IMR-90 (cell line): ENCODE measurements at regions not wholly inside any gene's neighbourhood (a gene's known extent, or its start where the extent isn't known, plus 50 kb on each side); places are given as distances from the start of the nearest gene placed in this dataset.

Experiments
- ATAC-seq: fragments of 200-7000 bp; cut with Tn5 transposase; 2 replicates; pipeline ENCODE4 v1.9.1; 2020; ENCODE audit warnings: low read depth, mild to moderate bottlenecking, moderate library complexity
- BruUV-seq: library from RNA; stranded (reverse); fragments of 400-500 nt; replicated peaks from 2 replicates; lab custom pipeline; 2021; lab: Mats Ljungman, UMichigan
- CTCF ChIA-PET: fragments of 300-600 bp; formaldehyde crosslinking; extraction: SDS; loops from one replicate; lab custom pipeline; 2021; ENCODE audit warnings: antibody characterized with exemption; lab: Yijun Ruan, JAX
- POLR2A ChIA-PET: fragments of 300-600 bp; sonication (Branson Sonifier 250); formaldehyde crosslinking; loops from one replicate; lab custom pipeline; 2022; ENCODE audit warnings: antibody characterized with exemption; ENCODE audit not compliant: unreplicated experiment; lab: Charles Lee
- DNase-seq: peaks from one replicate; pipeline ENCODE4 v3.0.0; 2013
- H2AFZ ChIP-seq: replicated peaks from 2 replicates; pipeline ENCODE3; 2013; ENCODE audit warnings: low read length, mild to moderate bottlenecking; ENCODE audit not compliant: poor library complexity
- H2AK5ac ChIP-seq: 2 replicates; pipeline ENCODE4 v1.6.1; 2013; ENCODE audit warnings: low read depth, low read length, inconsistent platforms
- H2AK9ac ChIP-seq: replicated peaks from 2 replicates; pipeline ENCODE3; 2013; ENCODE audit warnings: mild to moderate bottlenecking, low read depth, low read length, moderate library complexity; ENCODE audit not compliant: poor library complexity
- H2BK120ac ChIP-seq: 2 replicates; pipeline ENCODE4 v1.6.1; 2013; ENCODE audit warnings: low read depth, low read length, inconsistent platforms
- H2BK15ac ChIP-seq: 3 replicates; pipeline ENCODE4 v1.6.1; 2013; ENCODE audit warnings: low read depth, low read length, inconsistent platforms
- H2BK20ac ChIP-seq: 2 replicates; pipeline ENCODE4 v1.6.1; 2013; ENCODE audit warnings: low read depth, mild to moderate bottlenecking, inconsistent platforms, low read length, moderate library complexity
- H2BK5ac ChIP-seq: 2 replicates; pipeline ENCODE4 v1.6.1; 2013; ENCODE audit warnings: mild to moderate bottlenecking, low read depth, low read length, inconsistent platforms; ENCODE audit not compliant: poor library complexity, severe bottlenecking
- H3K14ac ChIP-seq: replicated peaks from 2 replicates; pipeline ENCODE4 v1.6.1; 2013; ENCODE audit warnings: low read depth, low read length, inconsistent platforms
- H3K18ac ChIP-seq: 2 replicates; pipeline ENCODE4 v1.6.1; 2013; ENCODE audit warnings: low read depth, low read length, control low read depth
- H3K23ac ChIP-seq: 2 replicates; pipeline ENCODE4 v1.6.1; 2013; ENCODE audit warnings: low read depth, low read length, inconsistent platforms
- H3K27ac ChIP-seq: 2 replicates; pipeline ENCODE4 v1.5.1; 2013; ENCODE audit warnings: mild to moderate bottlenecking, control low read depth, low read length; ENCODE audit not compliant: insufficient read depth
- H3K27me3 ChIP-seq: 2 replicates; pipeline ENCODE4 v1.6.1; 2013; ENCODE audit warnings: low read length; ENCODE audit not compliant: control insufficient read depth, insufficient read depth
- H3K36me3 ChIP-seq: 2 replicates; pipeline ENCODE4 v1.6.1; 2013; ENCODE audit warnings: low read length, mixed read lengths; ENCODE audit not compliant: control insufficient read depth, insufficient read depth
- H3K4ac ChIP-seq: 2 replicates; pipeline ENCODE4 v1.6.1; 2013; ENCODE audit warnings: low read depth, low read length, inconsistent platforms
- H3K4me1 ChIP-seq: 2 replicates; pipeline ENCODE4 v1.6.1; 2013; ENCODE audit warnings: low read length, mixed read lengths; ENCODE audit not compliant: control insufficient read depth, insufficient read depth
- H3K4me2 ChIP-seq: 2 replicates; pipeline ENCODE4 v1.6.1; 2013; ENCODE audit warnings: low read depth, mild to moderate bottlenecking, control low read depth, low read length, moderate library complexity
- H3K4me3 ChIP-seq: 2 replicates; pipeline ENCODE4 v1.5.1; 2013; ENCODE audit warnings: low read depth, mild to moderate bottlenecking, control low read depth, low read length, moderate library complexity; ENCODE audit not compliant: insufficient read depth
- H3K56ac ChIP-seq: 2 replicates; pipeline ENCODE4 v1.6.1; 2013; ENCODE audit warnings: low read length, inconsistent platforms; ENCODE audit not compliant: insufficient read depth; ENCODE audit errors: extremely low read depth
- H3K79me1 ChIP-seq, 2 experiments: 2 replicates each; pipeline ENCODE4 v1.6.1; 2013; ENCODE audit warnings: low read length in 2 of 2, inconsistent platforms in 1 of 2, low read depth in 1 of 2
- H3K9ac ChIP-seq: 2 replicates; pipeline ENCODE4 v1.6.1; 2013; ENCODE audit warnings: low read depth, low read length, control low read depth
- H3K9me1 ChIP-seq: 2 replicates; pipeline ENCODE4 v1.6.1; 2013; ENCODE audit warnings: low read length, inconsistent platforms; ENCODE audit not compliant: insufficient read depth
- H3K9me3 ChIP-seq: 2 replicates; pipeline ENCODE4 v1.6.1; 2013; ENCODE audit warnings: low read length; ENCODE audit not compliant: control insufficient read depth, insufficient read depth
- H4K20me1 ChIP-seq: 2 replicates; pipeline ENCODE4 v1.6.1; 2013; ENCODE audit warnings: low read length, inconsistent platforms; ENCODE audit not compliant: insufficient read depth
- H4K5ac ChIP-seq: 2 replicates; pipeline ENCODE4 v1.6.1; 2013; ENCODE audit warnings: mild to moderate bottlenecking, low read depth, low read length, control low read depth
- H4K8ac ChIP-seq, 2 experiments: 2 replicates each; pipeline ENCODE4 v1.6.1; 2013; ENCODE audit warnings: low read depth in 2 of 2, low read length in 2 of 2, control low read depth in 1 of 2, inconsistent platforms in 1 of 2
- H4K91ac ChIP-seq: 2 replicates; pipeline ENCODE4 v1.6.1; 2013; ENCODE audit warnings: low read depth, low read length, inconsistent platforms; ENCODE audit not compliant: insufficient read depth
- BHLHE40 ChIP-seq: fragments of 150-350 bp; IDR thresholded peaks from 2 replicates; pipeline ENCODE4 v1.6.1; 2016; ENCODE audit warnings: mild to moderate bottlenecking, low read depth, low read length
- CEBPB ChIP-seq: IDR thresholded peaks from 2 replicates; pipeline ENCODE4 v1.6.1; 2012; ENCODE audit warnings: low read depth, low read length, improper control_type of control experiment
- CHD1 ChIP-seq: IDR thresholded peaks from 2 replicates; pipeline ENCODE4 v1.6.1; 2012; ENCODE audit warnings: low read depth, low read length, improper control_type of control experiment
- FOS ChIP-seq: fragments of 150-350 bp; IDR thresholded peaks from 2 replicates; pipeline ENCODE4 v1.6.1; 2016; ENCODE audit warnings: low read depth, low read length
- MAZ ChIP-seq: IDR thresholded peaks from 2 replicates; pipeline ENCODE4 v1.6.1; 2012; ENCODE audit warnings: low read depth, mild to moderate bottlenecking, low read length, improper control_type of control experiment, moderate library complexity, borderline replicate concordance
- MXI1 ChIP-seq: IDR thresholded peaks from 2 replicates; pipeline ENCODE4 v1.6.1; 2012; ENCODE audit warnings: low read depth, mild to moderate bottlenecking, low read length, moderate library complexity, borderline replicate concordance
- NFE2L2 ChIP-seq: fragments of 150-350 bp; IDR thresholded peaks from 2 replicates; pipeline ENCODE4 v1.6.1; 2016; ENCODE audit warnings: low read depth, mild to moderate bottlenecking, low read length
- POLR2A ChIP-seq: IDR thresholded peaks from 2 replicates; pipeline ENCODE4 v1.6.1; 2012; ENCODE audit warnings: mild to moderate bottlenecking, low read depth, low read length
- RAD21 ChIP-seq: IDR thresholded peaks from 2 replicates; pipeline ENCODE4 v1.6.1; 2012; ENCODE audit warnings: low read length, improper control_type of control experiment
- RCOR1 ChIP-seq: IDR thresholded peaks from 2 replicates; pipeline ENCODE4 v1.6.1; 2012; ENCODE audit warnings: mild to moderate bottlenecking, low read length, improper control_type of control experiment; ENCODE audit not compliant: insufficient replicate concordance
- RFX5 ChIP-seq: IDR thresholded peaks from 2 replicates; pipeline ENCODE4 v1.8.0; 2012; ENCODE audit warnings: low read depth, mild to moderate bottlenecking, low read length, moderate library complexity
- SMC3 ChIP-seq: fragments of 150-350 bp; IDR thresholded peaks from 2 replicates; pipeline ENCODE4 v1.6.1; 2016; ENCODE audit warnings: low read depth, mild to moderate bottlenecking, antibody characterized with exemption, low read length, moderate library complexity
- WGBS, 2 experiments: methylation state at CpG; one replicate each; pipeline versions ENCODE4 v1.1.5 to v1.1.7; 2013; ENCODE audit warnings: missing lambda C conversion rate in 2 of 2; ENCODE audit not compliant: insufficient read length in 1 of 2; ENCODE audit errors: extremely low coverage in 2 of 2; 5-methylcytosine and 5-hydroxymethylcytosine counted together
- dilution Hi-C: fragments of 300-500 bp; cut with HindIII; formaldehyde crosslinking; loops from one replicate; pipeline ENCODE4 v1.14.3; 2018; ENCODE audit warnings: low sequenced_read_pairs; ENCODE audit not compliant: unreplicated experiment
- in situ Hi-C: fragments of 300-500 bp; cut with MboI; formaldehyde crosslinking; loops from 3 replicates; pipeline ENCODE4 v1.14.3; 2019; ENCODE audit warnings: low sequenced_read_pairs, inconsistent platforms, mixed read lengths
- intact Hi-C: fragments of 100-400 bp; cut with micrococcal nuclease; formaldehyde crosslinking; loops from 2 replicates; pipeline ENCODE4 v1.10.0; 2022
- TF ChIP-seq, protein P1 (sequence below): fragments of 150-350 bp; IDR thresholded peaks from 2 replicates; pipeline ENCODE4 v1.6.1; 2016; ENCODE audit warnings: low read depth, mild to moderate bottlenecking, low read length, moderate library complexity, borderline replicate concordance
- TF ChIP-seq, protein P2 (sequence below): conservative IDR thresholded peaks from 2 replicates; pipeline ENCODE4 v1.5.1; 2012; ENCODE audit warnings: mild to moderate bottlenecking, low read depth, low read length, improper control_type of control experiment
- TF ChIP-seq, protein P3 (sequence below): fragments of 150-350 bp; IDR thresholded peaks from 2 replicates; pipeline ENCODE4 v1.6.1; 2017; ENCODE audit warnings: mild to moderate bottlenecking, antibody characterized with exemption, low read length, low read depth

DNA sequence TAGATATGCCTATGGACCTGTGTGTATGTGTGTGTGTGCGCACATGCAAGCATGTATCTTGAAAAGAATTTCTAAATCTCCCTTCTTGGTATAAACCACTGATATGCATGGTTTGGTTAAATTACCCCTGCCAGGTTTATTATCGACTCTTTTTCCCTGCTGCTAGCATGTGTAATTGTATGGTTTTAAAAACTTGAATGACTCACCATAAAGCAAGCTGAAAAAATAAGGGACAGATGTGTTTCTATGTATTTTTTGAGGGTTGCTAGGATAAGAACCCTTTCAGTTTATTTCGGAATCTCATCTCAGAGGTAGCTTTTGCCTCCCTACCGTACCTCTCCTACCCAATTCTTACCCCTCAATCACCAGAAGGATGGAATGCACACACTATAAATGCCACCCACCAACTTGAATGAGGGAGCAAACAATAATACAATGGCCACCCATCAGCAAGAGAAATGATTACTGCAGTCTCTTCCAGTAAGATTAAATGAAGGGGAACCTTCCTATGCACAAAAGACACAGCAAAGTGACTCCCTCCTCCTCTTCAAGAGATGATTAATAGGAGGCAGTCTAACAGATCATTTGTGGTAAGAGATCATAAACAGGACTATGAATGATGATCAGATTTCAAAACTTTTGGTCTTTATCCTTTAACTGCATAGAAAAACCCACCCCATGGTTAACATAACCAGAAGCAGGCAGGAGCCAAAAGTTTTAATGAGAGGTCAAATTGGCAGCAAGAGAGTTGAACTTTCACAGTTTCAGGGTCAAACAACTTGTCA is 357.2 kb downstream of the SATB2 start:
- H3K18ac ChIP-seq = no peak overlapping the region
- no peak overlapping the region for H3K14ac ChIP-seq
- H3K4ac ChIP-seq = no peak overlapping the region
- no peak overlapping the region for H3K4me2 ChIP-seq
- no peak overlapping the region for H3K27ac ChIP-seq
- intact Hi-C loops (no loop called here), dilution Hi-C loops (no loop called here), in situ Hi-C loops (no loop called here)
- H3K4me1 ChIP-seq = no peaks in the 10 kb centered on the region
- no peak overlapping the region for H2BK20ac ChIP-seq
- ChIA-PET CTCF (no interaction called here), POLR2A (no interaction called here)
- H2AFZ ChIP-seq = no peak overlapping the region
- peak; percentile 31 for DNase-seq
- no peak overlapping the region for H2BK5ac ChIP-seq
- H3K56ac ChIP-seq = no peak overlapping the region
- TF ChIP-seq CHD1 = no peak
- no peak for TF ChIP-seq RAD21
- no peak for TF ChIP-seq BHLHE40
- TF ChIP-seq MAZ = no peak
- TF ChIP-seq, protein P1, sequence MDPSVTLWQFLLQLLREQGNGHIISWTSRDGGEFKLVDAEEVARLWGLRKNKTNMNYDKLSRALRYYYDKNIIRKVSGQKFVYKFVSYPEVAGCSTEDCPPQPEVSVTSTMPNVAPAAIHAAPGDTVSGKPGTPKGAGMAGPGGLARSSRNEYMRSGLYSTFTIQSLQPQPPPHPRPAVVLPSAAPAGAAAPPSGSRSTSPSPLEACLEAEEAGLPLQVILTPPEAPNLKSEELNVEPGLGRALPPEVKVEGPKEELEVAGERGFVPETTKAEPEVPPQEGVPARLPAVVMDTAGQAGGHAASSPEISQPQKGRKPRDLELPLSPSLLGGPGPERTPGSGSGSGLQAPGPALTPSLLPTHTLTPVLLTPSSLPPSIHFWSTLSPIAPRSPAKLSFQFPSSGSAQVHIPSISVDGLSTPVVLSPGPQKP = no peak
- TF ChIP-seq, protein P2, sequence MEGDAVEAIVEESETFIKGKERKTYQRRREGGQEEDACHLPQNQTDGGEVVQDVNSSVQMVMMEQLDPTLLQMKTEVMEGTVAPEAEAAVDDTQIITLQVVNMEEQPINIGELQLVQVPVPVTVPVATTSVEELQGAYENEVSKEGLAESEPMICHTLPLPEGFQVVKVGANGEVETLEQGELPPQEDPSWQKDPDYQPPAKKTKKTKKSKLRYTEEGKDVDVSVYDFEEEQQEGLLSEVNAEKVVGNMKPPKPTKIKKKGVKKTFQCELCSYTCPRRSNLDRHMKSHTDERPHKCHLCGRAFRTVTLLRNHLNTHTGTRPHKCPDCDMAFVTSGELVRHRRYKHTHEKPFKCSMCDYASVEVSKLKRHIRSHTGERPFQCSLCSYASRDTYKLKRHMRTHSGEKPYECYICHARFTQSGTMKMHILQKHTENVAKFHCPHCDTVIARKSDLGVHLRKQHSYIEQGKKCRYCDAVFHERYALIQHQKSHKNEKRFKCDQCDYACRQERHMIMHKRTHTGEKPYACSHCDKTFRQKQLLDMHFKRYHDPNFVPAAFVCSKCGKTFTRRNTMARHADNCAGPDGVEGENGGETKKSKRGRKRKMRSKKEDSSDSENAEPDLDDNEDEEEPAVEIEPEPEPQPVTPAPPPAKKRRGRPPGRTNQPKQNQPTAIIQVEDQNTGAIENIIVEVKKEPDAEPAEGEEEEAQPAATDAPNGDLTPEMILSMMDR = no peak
- TF ChIP-seq, protein P3, sequence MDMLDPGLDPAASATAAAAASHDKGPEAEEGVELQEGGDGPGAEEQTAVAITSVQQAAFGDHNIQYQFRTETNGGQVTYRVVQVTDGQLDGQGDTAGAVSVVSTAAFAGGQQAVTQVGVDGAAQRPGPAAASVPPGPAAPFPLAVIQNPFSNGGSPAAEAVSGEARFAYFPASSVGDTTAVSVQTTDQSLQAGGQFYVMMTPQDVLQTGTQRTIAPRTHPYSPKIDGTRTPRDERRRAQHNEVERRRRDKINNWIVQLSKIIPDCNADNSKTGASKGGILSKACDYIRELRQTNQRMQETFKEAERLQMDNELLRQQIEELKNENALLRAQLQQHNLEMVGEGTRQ = no peak
- TF ChIP-seq POLR2A = no peak
- no peak for TF ChIP-seq RFX5
- no peak for TF ChIP-seq CEBPB
- TF ChIP-seq RCOR1 = no peak
- TF ChIP-seq NFE2L2 = no peak
- no peak for TF ChIP-seq MXI1
- TF ChIP-seq FOS = no peak
- no peak for TF ChIP-seq SMC3
- H3K27me3 ChIP-seq = no peaks in the 10 kb centered on the region
- no peaks in the 10 kb centered on the region for H3K9me1 ChIP-seq
- H2AK5ac ChIP-seq = no peak overlapping the region
- no peak overlapping the region for H2AK9ac ChIP-seq
- H3K23ac ChIP-seq = no peak overlapping the region
- H3K9ac ChIP-seq = no peak overlapping the region
- WGBS, 2 experiments = no CpG with 5 or more reads among the region's 4 CpGs
- H4K20me1 ChIP-seq = no peaks in the 10 kb centered on the region
- H2BK15ac ChIP-seq = no peak overlapping the region
- no peak overlapping the region for H4K91ac ChIP-seq
- H3K36me3 ChIP-seq = no peaks in the 10 kb centered on the region
- no TSS peak for BruUV-seq
- no peaks in the 10 kb centered on the region for H3K79me1 ChIP-seq
- no peak overlapping the region for H4K8ac ChIP-seq
- H4K5ac ChIP-seq = no peak overlapping the region
- ATAC-seq = no peak
- H3K9me3 ChIP-seq = no peaks in the 10 kb centered on the region
- no peak overlapping the region for H2BK120ac ChIP-seq
- no peak overlapping the region for H3K4me3 ChIP-seq
